ENCODE measurements at regions not wholly inside any gene's neighbourhood (a gene's known extent, or its start where the extent isn't known, plus 50 kb on each side); places are given as distances from the start of the nearest gene placed in this dataset.
"Not testable (repeated sequence)": the region's sequence is repeated elsewhere in the genome, so short reads cannot be mapped to it uniquely, and the experiment has no call there.

DNA sequence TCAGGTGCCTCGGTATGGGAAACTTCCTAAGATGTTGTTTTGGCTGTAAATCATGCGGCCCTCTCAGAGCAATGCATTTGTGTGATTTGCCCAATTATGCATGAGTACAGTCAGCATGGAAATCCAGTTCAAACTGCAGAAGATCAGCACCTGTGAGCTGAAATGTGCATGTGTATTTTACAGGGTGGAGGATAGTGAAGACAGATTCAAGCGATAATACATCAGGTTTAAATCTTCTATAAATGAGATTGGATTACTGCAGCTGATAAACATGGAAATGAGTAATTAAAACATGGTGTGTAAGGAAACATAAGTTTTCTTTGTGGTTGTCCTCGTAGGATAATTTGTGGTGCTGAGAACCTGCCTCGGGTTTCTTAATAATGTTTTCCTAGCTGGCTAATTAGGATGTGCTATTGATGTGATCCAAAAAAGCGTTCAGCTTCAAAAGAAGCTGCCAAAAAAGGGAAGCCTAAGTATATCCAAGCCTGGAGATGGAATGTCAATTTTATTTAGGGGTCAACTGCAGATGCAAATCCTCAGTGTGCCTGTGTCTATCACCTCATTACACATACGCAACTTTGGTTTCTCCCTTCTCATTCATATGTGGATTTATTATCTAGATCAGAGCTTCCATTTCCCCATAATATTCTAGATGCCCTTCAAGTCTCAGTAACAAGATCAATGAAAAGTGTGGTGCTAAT, 117.1 kb upstream of the CCDC28A start:
- no peak overlapping the region for H3K4me3 Mint-ChIP-seq
- H3K27ac Mint-ChIP-seq: no peak overlapping the region
- no peaks in the 10 kb centered on the region for H3K9me3 Mint-ChIP-seq
- H3K4me1 Mint-ChIP-seq: peaks cover 25% of the 10 kb centered on the region
- H3K27me3 Mint-ChIP-seq: peaks cover 1% of the 10 kb centered on the region
- H3K36me3 Mint-ChIP-seq: no peaks in the 10 kb centered on the region

DNA sequence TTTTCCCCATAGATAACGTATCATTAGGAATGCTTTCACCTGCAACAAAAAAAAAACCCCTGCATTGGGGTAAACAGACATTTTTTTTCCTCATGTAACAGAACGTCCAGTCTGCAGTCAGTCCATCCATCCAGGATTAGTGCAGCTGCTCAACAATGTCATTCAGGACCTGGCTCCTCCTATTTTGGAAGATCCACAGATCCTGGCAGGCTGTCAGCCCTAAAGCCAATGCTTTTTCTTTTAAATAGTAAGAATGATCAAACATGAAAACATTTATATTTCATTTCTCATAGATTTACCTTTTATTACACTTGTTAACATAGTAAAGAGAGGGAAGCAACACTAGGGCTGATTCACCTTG, 116.5 kb upstream of the CCDC28A start:
- Mint-ChIP-seq H3K27me3 (peaks cover 1% of the 10 kb centered on the region), H3K36me3 (no peaks in the 10 kb centered on the region), H3K27ac (no peak overlapping the region), H3K9me3 (no peaks in the 10 kb centered on the region), H3K4me1 (peaks cover 25% of the 10 kb centered on the region), H3K4me3 (no peak overlapping the region)

DNA sequence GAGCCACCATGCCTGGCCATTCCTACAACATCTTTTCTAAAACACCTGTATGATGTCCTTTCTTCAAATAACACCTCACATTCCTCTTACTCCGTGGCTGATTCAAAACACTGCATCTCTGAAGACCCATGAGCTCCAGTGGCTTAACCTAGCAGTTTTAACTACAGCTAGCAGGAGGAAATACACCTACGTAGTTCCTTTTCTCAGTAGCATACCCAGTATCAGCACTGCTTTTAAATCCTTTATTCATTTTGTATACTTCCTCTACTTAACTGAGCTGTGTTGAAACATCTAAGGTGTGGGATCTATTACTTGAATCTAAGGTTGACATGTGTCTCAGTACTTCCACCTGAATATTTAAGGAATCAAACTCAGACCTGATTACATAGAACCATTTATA, 113.6 kb upstream of the CCDC28A start:
- peaks cover 10% of the 10 kb centered on the region for H3K4me1 Mint-ChIP-seq
- no peak overlapping the region for H3K4me3 Mint-ChIP-seq
- no peak overlapping the region for H3K27ac Mint-ChIP-seq
- H3K9me3 Mint-ChIP-seq: no peaks in the 10 kb centered on the region
- H3K36me3 Mint-ChIP-seq: no peaks in the 10 kb centered on the region
- peaks cover 1% of the 10 kb centered on the region for H3K27me3 Mint-ChIP-seq

DNA sequence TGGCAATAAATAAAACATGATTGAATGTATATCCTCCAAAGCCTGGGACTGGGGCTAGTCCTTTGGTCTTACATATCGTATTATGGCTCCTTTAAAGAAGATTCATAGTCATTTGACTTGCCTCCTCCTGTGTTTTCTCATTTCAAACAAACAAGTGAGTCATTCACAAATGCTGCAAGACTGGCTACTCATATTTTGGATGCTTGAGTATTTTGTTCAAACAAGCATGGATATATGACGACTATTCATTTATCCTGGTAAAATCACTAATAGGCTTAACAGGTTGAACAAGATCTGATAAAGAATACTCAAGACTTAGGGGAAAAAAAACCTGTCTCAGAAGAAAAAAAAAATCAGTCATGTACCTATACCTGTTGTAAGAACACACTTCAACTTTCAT, 111.1 kb upstream of the CCDC28A start:
- no peak overlapping the region for H3K27ac Mint-ChIP-seq
- no peak overlapping the region for H3K4me3 Mint-ChIP-seq
- H3K36me3 Mint-ChIP-seq: no peaks in the 10 kb centered on the region
- no peaks in the 10 kb centered on the region for H3K9me3 Mint-ChIP-seq
- H3K4me1 Mint-ChIP-seq: peaks cover 5% of the 10 kb centered on the region
- H3K27me3 Mint-ChIP-seq: peaks cover 2% of the 10 kb centered on the region

DNA sequence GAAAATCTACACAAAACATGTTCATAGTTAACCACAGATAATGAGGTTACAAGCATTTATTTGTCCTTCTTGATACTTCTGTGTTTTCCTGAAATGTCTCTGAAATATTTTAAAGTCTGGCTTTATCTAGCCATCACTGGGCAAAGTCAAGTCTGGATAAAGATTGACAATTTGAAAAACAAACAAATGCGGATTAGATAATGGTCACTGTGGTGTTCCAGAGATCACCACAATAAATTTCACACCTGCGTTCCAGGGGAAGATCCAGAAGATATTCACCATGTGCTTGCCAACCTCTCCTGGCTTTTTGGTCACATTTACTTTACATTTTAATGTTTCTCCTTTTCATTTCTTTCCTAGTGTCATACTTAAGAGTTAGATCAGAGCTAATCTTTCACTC, 109.7 kb upstream of the CCDC28A start:
- no peak overlapping the region for H3K4me3 Mint-ChIP-seq
- H3K27me3 Mint-ChIP-seq: peaks cover 2% of the 10 kb centered on the region
- H3K27ac Mint-ChIP-seq: no peak overlapping the region
- no peaks in the 10 kb centered on the region for H3K9me3 Mint-ChIP-seq
- H3K4me1 Mint-ChIP-seq: peaks cover 5% of the 10 kb centered on the region
- H3K36me3 Mint-ChIP-seq: no peaks in the 10 kb centered on the region

DNA sequence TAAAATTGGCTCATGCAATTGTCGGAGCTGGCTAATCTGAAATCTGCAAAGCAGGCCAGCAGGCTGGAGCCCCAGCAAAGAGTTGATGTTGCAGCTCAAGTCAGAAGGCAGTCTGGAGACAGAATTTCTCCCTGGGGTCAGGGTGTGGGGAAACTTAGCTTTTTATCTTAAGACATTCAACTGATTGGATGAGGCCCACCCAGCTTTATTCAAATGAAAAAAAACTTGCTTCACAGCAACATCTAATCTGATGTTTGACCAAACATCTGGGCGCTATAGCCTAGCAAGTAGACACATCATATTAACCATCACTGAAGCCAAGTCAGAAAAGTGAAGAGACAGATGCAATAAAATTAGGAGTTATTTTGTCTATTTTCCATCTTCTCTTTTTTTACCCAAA, 108.8 kb upstream of the CCDC28A start:
- Mint-ChIP-seq H3K27me3 (peaks cover 4% of the 10 kb centered on the region), H3K4me1 (peaks cover 4% of the 10 kb centered on the region), H3K9me3 (no peaks in the 10 kb centered on the region), H3K4me3 (no peak overlapping the region), H3K27ac (no peak overlapping the region), H3K36me3 (no peaks in the 10 kb centered on the region)

DNA sequence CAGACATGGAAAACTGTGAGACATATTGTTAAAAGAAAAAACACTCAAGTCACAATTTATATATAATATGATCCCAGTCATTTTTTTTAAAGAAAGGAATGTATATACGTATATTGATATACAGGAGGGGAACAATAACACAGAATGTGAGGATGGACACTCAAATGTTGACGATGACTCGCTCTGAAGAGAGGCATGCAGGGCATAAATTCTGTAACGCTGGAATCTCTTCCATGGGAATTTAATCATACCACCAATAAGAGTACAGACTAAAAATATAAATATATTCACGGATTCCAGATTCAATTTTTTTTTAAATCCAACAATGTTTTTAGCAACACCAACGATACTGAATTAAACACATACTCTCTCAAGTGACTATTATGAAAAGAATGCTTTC, 106.9 kb upstream of the CCDC28A start:
- H3K9me3 Mint-ChIP-seq: no peaks in the 10 kb centered on the region
- no peaks in the 10 kb centered on the region for H3K4me1 Mint-ChIP-seq
- no peak overlapping the region for H3K4me3 Mint-ChIP-seq
- H3K27me3 Mint-ChIP-seq: peaks cover 5% of the 10 kb centered on the region
- H3K27ac Mint-ChIP-seq: no peak overlapping the region
- peaks cover 1% of the 10 kb centered on the region for H3K36me3 Mint-ChIP-seq

DNA sequence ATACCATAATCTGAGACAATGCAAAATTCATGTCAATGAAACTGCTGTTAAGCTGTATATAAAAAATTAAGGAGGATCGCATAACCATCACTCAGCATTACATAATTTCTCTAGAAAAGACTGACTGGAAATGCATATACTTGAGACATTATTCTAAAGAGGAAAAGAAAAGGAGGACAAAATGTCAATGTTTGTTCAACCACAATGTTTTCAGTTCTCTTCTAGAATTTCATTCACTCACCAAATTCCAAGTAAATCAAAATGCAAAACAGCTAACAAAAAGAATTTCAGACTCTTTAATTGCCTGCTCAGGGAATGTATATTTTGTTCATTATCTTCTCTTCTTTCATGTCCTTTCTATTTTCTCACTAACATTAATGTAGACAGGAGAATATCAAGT, 106.2 kb upstream of the CCDC28A start:
- Mint-ChIP-seq H3K4me1 (no peaks in the 10 kb centered on the region), H3K4me3 (no peak overlapping the region), H3K27me3 (peaks cover 5% of the 10 kb centered on the region), H3K9me3 (no peaks in the 10 kb centered on the region), H3K36me3 (peaks cover 1% of the 10 kb centered on the region), H3K27ac (no peak overlapping the region)

DNA sequence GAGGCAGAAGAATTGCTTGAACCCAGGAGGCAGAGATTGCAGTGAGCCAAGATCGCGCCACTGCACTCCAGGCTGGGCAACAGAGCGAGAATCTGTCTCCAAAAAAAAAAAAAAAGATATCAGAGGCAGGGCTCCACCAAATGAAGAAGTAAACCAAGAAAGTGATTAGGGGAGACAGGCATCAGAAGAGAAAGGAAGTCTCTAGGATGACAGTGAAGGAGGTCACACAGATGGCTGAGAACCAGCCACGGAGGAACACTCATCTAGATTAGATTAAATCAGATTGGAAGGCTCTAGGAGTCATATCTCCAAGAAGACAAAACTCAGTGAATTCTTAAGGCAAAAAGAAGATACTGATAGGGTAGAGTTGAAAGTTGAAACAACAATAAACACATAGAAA, 102.2 kb upstream of the CCDC28A start:
- Mint-ChIP-seq H3K27ac (no peak overlapping the region), H3K9me3 (no peaks in the 10 kb centered on the region), H3K27me3 (peaks cover 4% of the 10 kb centered on the region), H3K4me3 (no peak overlapping the region), H3K4me1 (no peaks in the 10 kb centered on the region), H3K36me3 (peaks cover 1% of the 10 kb centered on the region)

DNA sequence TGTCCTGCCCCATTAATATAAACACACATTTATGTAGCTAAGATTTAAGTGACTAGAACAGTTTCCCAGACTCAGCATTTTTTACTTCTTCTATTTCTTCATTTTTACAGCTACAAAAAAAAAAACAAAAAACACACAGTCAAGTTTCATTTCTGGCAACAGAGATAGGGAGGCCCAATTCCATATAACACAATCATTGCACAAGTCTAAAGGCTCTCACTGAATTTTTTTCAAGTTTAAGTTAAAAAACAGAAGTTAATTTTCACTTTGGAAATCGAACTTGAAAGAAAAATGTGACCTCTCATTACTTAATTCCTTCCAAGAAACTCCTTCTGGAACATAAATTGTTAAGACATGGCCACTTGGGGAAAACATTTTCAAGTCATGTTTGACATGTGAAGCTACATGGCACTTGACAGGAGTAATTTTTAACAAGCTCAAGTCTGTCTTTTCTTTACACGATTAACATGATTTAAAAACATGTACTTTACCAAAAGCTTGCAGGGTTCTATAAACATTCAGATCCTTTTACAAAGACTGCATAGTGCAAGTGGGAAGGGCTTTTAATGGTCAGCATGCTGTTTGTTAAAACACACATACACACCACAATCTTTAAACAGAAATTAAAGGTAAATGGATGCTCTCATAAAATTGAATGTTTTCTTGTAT, 100.1 kb upstream of the CCDC28A start:
- Mint-ChIP-seq H3K27ac (no peak overlapping the region), H3K27me3 (peaks cover 4% of the 10 kb centered on the region), H3K4me1 (no peaks in the 10 kb centered on the region), H3K9me3 (no peaks in the 10 kb centered on the region), H3K36me3 (peaks cover 1% of the 10 kb centered on the region), H3K4me3 (no peak overlapping the region)

DNA sequence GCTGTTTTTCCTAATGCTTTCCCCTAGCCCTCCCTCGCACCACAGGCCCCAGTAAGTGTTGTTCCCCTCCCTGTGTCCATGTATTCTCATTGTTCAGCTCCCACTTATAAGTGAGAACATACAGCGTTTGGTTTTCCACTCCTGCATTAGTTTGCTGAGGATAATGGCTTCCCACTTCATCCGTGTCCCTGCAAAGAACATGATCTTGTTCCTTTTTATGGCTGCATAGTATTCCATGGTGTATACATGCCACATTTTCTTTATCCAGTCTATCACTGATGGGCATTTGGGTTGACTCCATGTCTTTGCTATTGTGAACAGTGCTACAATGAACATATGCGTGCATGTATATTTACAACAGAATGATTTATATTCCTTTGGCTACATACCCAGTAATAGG, 99.1 kb upstream of the CCDC28A start:
- not testable (repeated sequence) for H3K36me3 Mint-ChIP-seq, H3K27me3 Mint-ChIP-seq

DNA sequence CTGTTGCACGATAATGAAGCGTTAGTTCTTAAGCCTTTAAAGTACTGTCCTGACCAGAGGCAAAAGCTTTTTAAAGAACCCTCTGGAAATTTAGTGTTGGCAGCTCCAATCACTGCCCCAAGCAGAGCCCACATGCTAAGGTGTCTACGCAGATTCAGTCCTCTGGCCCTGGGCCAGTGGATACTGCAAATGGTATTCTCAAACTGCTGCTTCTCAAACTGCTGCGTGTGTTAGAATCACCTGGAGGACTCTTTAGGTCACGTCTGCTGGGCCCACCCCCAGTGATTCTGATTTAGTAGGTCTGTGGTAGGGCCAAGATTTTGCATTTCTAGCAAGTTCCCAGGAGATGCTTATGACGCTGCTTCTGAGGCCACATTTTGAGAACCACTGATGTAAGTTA, 96.0 kb upstream of the CCDC28A start:
- Mint-ChIP-seq H3K4me3 (no peak overlapping the region), H3K9me3 (no peaks in the 10 kb centered on the region), H3K27me3 (peaks cover 2% of the 10 kb centered on the region), H3K36me3 (no peaks in the 10 kb centered on the region), H3K27ac (no peak overlapping the region), H3K4me1 (no peaks in the 10 kb centered on the region)

More for the DNA sequence above, 99.1 kb upstream of the CCDC28A start:
- H3K4me3 Mint-ChIP-seq, H3K27ac Mint-ChIP-seq, H3K9me3 Mint-ChIP-seq, H3K4me1 Mint-ChIP-seq: not testable (repeated sequence)

DNA sequence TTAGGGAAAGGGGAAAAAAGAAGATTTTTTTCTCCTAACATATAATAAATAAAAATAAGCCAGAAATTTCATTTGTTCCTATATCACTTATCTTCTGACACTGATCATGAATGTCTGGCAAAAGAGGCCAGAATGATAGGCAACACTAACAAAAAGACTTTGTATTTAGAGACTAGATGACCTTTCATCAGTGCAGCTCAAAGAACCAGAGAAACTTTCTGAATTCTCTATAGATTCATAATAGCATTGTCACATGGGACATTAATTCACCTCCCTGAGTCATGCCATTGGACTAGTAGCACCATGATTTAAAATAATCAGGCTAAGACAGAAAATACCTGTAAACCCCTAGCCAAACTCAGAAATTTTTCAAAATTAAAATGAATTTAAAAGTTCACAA, 95.4 kb upstream of the CCDC28A start:
- Mint-ChIP-seq H3K9me3 (no peaks in the 10 kb centered on the region), H3K27me3 (peaks cover 2% of the 10 kb centered on the region)

DNA sequence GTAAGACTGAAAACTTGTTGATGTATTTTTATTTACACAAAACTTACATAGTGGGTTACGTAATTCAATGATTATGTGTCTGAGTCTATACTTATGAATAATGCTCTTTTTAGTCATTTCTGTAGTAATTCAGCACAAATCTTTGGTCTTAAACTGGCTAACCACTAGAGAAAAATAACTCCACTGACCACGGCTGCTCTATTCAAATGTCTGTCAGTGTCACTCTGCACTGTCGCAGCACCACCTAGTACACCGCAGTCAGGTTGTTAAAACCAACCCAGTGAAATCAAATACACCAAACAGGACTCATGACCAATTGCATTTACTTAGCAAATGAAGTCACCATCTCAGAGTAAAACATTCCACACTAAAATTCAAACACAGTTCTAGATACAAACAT, 93.5 kb upstream of the CCDC28A start:
- Mint-ChIP-seq H3K9me3 (no peaks in the 10 kb centered on the region), H3K36me3 (no peaks in the 10 kb centered on the region), H3K27ac (no peak overlapping the region), H3K27me3 (peaks cover 2% of the 10 kb centered on the region), H3K4me1 (no peaks in the 10 kb centered on the region), H3K4me3 (no peak overlapping the region)

More for the DNA sequence above, 95.4 kb upstream of the CCDC28A start:
- no peak overlapping the region for H3K4me3 Mint-ChIP-seq
- H3K36me3 Mint-ChIP-seq: no peaks in the 10 kb centered on the region
- no peaks in the 10 kb centered on the region for H3K4me1 Mint-ChIP-seq
- H3K27ac Mint-ChIP-seq: no peak overlapping the region

DNA sequence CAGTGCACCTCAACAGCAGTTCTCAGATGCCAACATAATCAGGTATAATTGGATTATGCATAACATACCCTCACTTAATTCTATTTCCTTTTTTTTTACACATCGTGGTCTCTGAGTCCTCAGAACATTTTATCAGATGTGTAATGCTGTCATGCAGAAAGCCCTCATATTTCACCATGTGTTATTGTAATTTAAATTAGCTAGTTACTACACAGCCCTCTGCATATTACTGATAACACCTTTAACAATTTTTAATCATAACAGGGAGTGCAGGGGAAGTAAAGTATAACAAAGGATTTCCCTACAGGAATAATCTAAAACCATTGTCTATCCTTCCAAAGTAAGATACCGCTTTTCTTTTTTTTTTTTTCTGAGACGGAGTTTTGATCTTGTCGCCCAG, 91.9 kb upstream of the CCDC28A start:
- Mint-ChIP-seq H3K9me3 (no peaks in the 10 kb centered on the region), H3K4me3 (no peak overlapping the region), H3K27me3 (peaks cover 2% of the 10 kb centered on the region), H3K36me3 (no peaks in the 10 kb centered on the region), H3K4me1 (no peaks in the 10 kb centered on the region), H3K27ac (no peak overlapping the region)

DNA sequence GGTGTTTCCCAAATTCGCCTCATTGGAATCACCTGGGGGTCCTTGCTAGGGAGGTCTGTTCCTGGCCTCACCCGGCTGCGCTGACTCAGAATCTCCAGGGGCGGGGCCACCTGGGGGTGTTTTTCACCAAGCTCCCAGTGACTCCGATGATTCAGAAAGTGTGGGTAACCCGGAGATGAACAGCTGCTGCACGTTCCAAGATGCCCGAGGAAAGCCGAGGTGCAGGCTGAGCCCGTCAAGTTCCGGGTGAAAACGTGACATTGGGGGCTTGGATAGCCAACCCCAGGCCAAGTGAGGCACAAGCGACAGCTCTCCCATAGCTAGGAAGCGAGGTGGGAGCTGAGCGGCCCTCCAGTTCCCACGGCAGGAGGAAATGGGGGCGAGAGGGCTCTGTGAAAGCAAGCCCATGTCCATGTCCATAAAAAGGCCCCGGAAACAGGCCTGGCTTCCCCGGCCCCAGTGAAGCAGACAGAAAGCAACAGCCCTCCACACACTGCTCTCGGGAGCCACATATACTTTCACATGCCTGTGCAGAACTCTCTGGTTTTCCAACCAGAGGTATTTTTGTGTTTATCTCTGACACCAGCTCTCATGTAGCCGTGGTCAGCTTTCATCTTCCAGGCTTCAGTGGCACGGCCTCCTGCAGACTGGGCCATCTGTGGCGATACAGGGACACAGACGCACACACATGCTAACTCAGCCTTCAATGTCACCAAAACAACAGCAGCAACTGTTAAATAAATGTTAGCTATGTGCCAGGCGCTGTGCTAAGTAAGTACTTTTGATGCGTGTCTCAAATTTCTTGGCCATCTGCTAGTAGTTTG, 90.7 kb upstream of the CCDC28A start:
- Mint-ChIP-seq H3K27ac (no peak overlapping the region), H3K4me1 (no peaks in the 10 kb centered on the region), H3K9me3 (no peaks in the 10 kb centered on the region), H3K36me3 (no peaks in the 10 kb centered on the region), H3K27me3 (peaks cover 2% of the 10 kb centered on the region), H3K4me3 (no peak overlapping the region)

Data from activated naive CD4-positive, alpha-beta T cell treated with anti-CD3 and anti-CD28 coated beads, Interleukin-2, amount 50 U/mL, for 24 hours (primary cell).